ENCODE measurements at regions not wholly inside any gene's neighbourhood (a gene's known extent, or its start where the extent isn't known, plus 50 kb on each side); places are given as distances from the start of the nearest gene placed in this dataset.

- intact Hi-C loops (cut with micrococcal nuclease), result no loop called here
- CTCF ChIA-PET (ENCODE audit: partially characterized antibody), result no interaction called here
- POLR2A ChIA-PET (ENCODE audit: partially characterized antibody), result no interaction called here
- Mint-ChIP-seq H3K36me3 (no peaks in the 10 kb centered on the region), H3K27me3 (no peaks in the 10 kb centered on the region), H3K4me1 (no peaks in the 10 kb centered on the region), H3K27ac (no peak overlapping the region), H3K4me3 (no peak overlapping the region), H3K9me3 (peaks cover 0 to 4% (median 3%) of the 10 kb centered on the region in 8 donors)
- H3K9me3 ChIP-seq (ENCODE audit: control insufficient read depth in 1 of 2, low read length in 2 of 2), result no peaks in the 10 kb centered on the region
- no peaks in the 10 kb centered on the region for H3K36me3 ChIP-seq (ENCODE audit: insufficient read depth, low read length)
- H3K27ac ChIP-seq (ENCODE audit: low read depth, low read length), result no peak overlapping the region
- no peak overlapping the region for H3K4me3 ChIP-seq (ENCODE audit: low read length in 2 of 2)
- H3K4me1 ChIP-seq (ENCODE audit: insufficient read depth, low read length), result no peaks in the 10 kb centered on the region
- no peaks in the 10 kb centered on the region for H3K27me3 ChIP-seq (ENCODE audit: insufficient read depth, low read length)
- no peak for DNase-seq
Measured at GRCh38 chr4:176482972-176483371, 163.2 kb downstream of the SPCS3 start.

- H3K9me3 ChIP-seq (ENCODE audit: control insufficient read depth in 1 of 2, low read length in 2 of 2), result no peaks in the 10 kb centered on the region
- ChIA-PET POLR2A (ENCODE audit: partially characterized antibody) (no interaction called here), CTCF (ENCODE audit: partially characterized antibody) (no interaction called here)
- no peak for DNase-seq
- no peak overlapping the region for H3K4me3 ChIP-seq (ENCODE audit: low read length in 2 of 2)
- no peaks in the 10 kb centered on the region for H3K36me3 Mint-ChIP-seq
- H3K4me3 Mint-ChIP-seq, result no peak overlapping the region
- H3K27ac ChIP-seq (ENCODE audit: low read depth, low read length), result no peak overlapping the region
- H3K36me3 ChIP-seq (ENCODE audit: insufficient read depth, low read length), result no peaks in the 10 kb centered on the region
- H3K27me3 Mint-ChIP-seq, result peaks cover 0 to under 1% of the 10 kb centered on the region in 2 donors
- no peaks in the 10 kb centered on the region for H3K4me1 Mint-ChIP-seq
- no peak overlapping the region for H3K27ac Mint-ChIP-seq
- no peaks in the 10 kb centered on the region for H3K27me3 ChIP-seq (ENCODE audit: insufficient read depth, low read length)
- H3K4me1 ChIP-seq (ENCODE audit: insufficient read depth, low read length), result no peaks in the 10 kb centered on the region
- H3K9me3 Mint-ChIP-seq, result peaks cover 0 to 4% (median under 1%) of the 10 kb centered on the region in 8 donors
- intact Hi-C loops (cut with micrococcal nuclease), result no loop called here
Measured at GRCh38 chr4:176484301-176484984, 164.7 kb downstream of the SPCS3 start.

- CTCF ChIA-PET (ENCODE audit: partially characterized antibody), result no interaction called here
- intact Hi-C loops (cut with micrococcal nuclease), result no loop called here
- H3K27ac Mint-ChIP-seq, result no peak overlapping the region
- H3K9me3 ChIP-seq (ENCODE audit: control insufficient read depth in 1 of 2, low read length in 2 of 2), result no peaks in the 10 kb centered on the region
- DNase-seq, result no peak
- POLR2A ChIA-PET (ENCODE audit: partially characterized antibody), result no interaction called here
- no peaks in the 10 kb centered on the region for H3K4me1 ChIP-seq (ENCODE audit: insufficient read depth, low read length)
- no peak overlapping the region for H3K27ac ChIP-seq (ENCODE audit: low read depth, low read length)
- H3K9me3 Mint-ChIP-seq, result peaks cover 0 to 4% (median 0%) of the 10 kb centered on the region in 8 donors
- H3K4me3 Mint-ChIP-seq, result no peak overlapping the region
- H3K36me3 ChIP-seq (ENCODE audit: insufficient read depth, low read length), result no peaks in the 10 kb centered on the region
- H3K27me3 Mint-ChIP-seq, result peaks cover 0 to 1% of the 10 kb centered on the region in 2 donors
- no peaks in the 10 kb centered on the region for H3K36me3 Mint-ChIP-seq
- H3K4me3 ChIP-seq (ENCODE audit: low read length in 2 of 2), result no peak overlapping the region
- no peaks in the 10 kb centered on the region for H3K4me1 Mint-ChIP-seq
- no peaks in the 10 kb centered on the region for H3K27me3 ChIP-seq (ENCODE audit: insufficient read depth, low read length)
Measured at GRCh38 chr4:176489001-176489400, 169.2 kb downstream of the SPCS3 start.

GRCh38 chr4:176492646-176493302 lies 173.0 kb downstream of the SPCS3 start:
- no peaks in the 10 kb centered on the region for H3K27me3 ChIP-seq (ENCODE audit: insufficient read depth, low read length)
- no peaks in the 10 kb centered on the region for H3K9me3 ChIP-seq (ENCODE audit: control insufficient read depth in 1 of 2, low read length in 2 of 2)
- no peak overlapping the region for H3K27ac ChIP-seq (ENCODE audit: low read depth, low read length)
- Mint-ChIP-seq H3K4me1 (no peaks in the 10 kb centered on the region), H3K9me3 (peaks cover 0 to 11% (median 6%) of the 10 kb centered on the region in 8 donors), H3K36me3 (no peaks in the 10 kb centered on the region), H3K27me3 (peaks cover 0 to 1% of the 10 kb centered on the region in 2 donors), H3K4me3 (no peak overlapping the region), H3K27ac (no peak overlapping the region)
- DNase-seq, result no peak
- POLR2A ChIA-PET (ENCODE audit: partially characterized antibody), result no interaction called here
- H3K4me1 ChIP-seq (ENCODE audit: insufficient read depth, low read length), result no peaks in the 10 kb centered on the region
- H3K4me3 ChIP-seq (ENCODE audit: low read length in 2 of 2), result no peak overlapping the region
- CTCF ChIA-PET (ENCODE audit: partially characterized antibody), result no interaction called here
- no peaks in the 10 kb centered on the region for H3K36me3 ChIP-seq (ENCODE audit: insufficient read depth, low read length)
- intact Hi-C loops (cut with micrococcal nuclease), result no loop called here

- Histone ChIP-seq H3K27ac (ENCODE audit: low read depth, low read length) (no peak overlapping the region), H3K36me3 (ENCODE audit: insufficient read depth, low read length) (no peaks in the 10 kb centered on the region), H3K27me3 (ENCODE audit: insufficient read depth, low read length) (no peaks in the 10 kb centered on the region), H3K4me3 (ENCODE audit: low read length in 2 of 2) (no peak overlapping the region), H3K9me3 (ENCODE audit: control insufficient read depth in 1 of 2, low read length in 2 of 2) (no peaks in the 10 kb centered on the region), H3K4me1 (ENCODE audit: insufficient read depth, low read length) (no peaks in the 10 kb centered on the region)
- CTCF ChIA-PET (ENCODE audit: partially characterized antibody), result no interaction called here
- intact Hi-C loops (cut with micrococcal nuclease), result no loop called here
- DNase-seq, result no peak
- H3K36me3 Mint-ChIP-seq, result no peaks in the 10 kb centered on the region
- H3K9me3 Mint-ChIP-seq, result peaks cover 0 to 11% (median 6%) of the 10 kb centered on the region in 8 donors
- H3K27me3 Mint-ChIP-seq, result no peaks in the 10 kb centered on the region
- H3K4me3 Mint-ChIP-seq, result no peak overlapping the region
- POLR2A ChIA-PET (ENCODE audit: partially characterized antibody), result no interaction called here
- no peaks in the 10 kb centered on the region for H3K4me1 Mint-ChIP-seq
- no peak overlapping the region for H3K27ac Mint-ChIP-seq
Measured at GRCh38 chr4:176498617-176499256, 179.0 kb downstream of the SPCS3 start.

- H3K4me1 ChIP-seq (ENCODE audit: insufficient read depth, low read length), result no peaks in the 10 kb centered on the region
- Mint-ChIP-seq H3K4me1 (no peaks in the 10 kb centered on the region), H3K27ac (no peak overlapping the region), H3K4me3 (no peak overlapping the region), H3K9me3 (peaks cover 0 to 9% (median 6%) of the 10 kb centered on the region in 8 donors), H3K36me3 (no peaks in the 10 kb centered on the region), H3K27me3 (no peaks in the 10 kb centered on the region)
- no peak overlapping the region for H3K4me3 ChIP-seq (ENCODE audit: low read length in 2 of 2)
- no peaks in the 10 kb centered on the region for H3K36me3 ChIP-seq (ENCODE audit: insufficient read depth, low read length)
- POLR2A ChIA-PET (ENCODE audit: partially characterized antibody), result no interaction called here
- no peak overlapping the region for H3K27ac ChIP-seq (ENCODE audit: low read depth, low read length)
- no peak for DNase-seq
- CTCF ChIA-PET (ENCODE audit: partially characterized antibody), result no interaction called here
- intact Hi-C loops (cut with micrococcal nuclease), result no loop called here
- H3K9me3 ChIP-seq (ENCODE audit: control insufficient read depth in 1 of 2, low read length in 2 of 2), result no peaks in the 10 kb centered on the region
- H3K27me3 ChIP-seq (ENCODE audit: insufficient read depth, low read length), result no peaks in the 10 kb centered on the region
Measured at GRCh38 chr4:176499518-176499917, 179.8 kb downstream of the SPCS3 start.

GRCh38 chr4:176500894-176501293 lies 181.1 kb downstream of the SPCS3 start:
- Mint-ChIP-seq H3K4me3 (no peak overlapping the region), H3K27me3 (no peaks in the 10 kb centered on the region), H3K9me3 (peaks cover 0 to 4% (median 1%) of the 10 kb centered on the region in 8 donors), H3K4me1 (no peaks in the 10 kb centered on the region), H3K36me3 (no peaks in the 10 kb centered on the region), H3K27ac (no peak overlapping the region)
- Histone ChIP-seq H3K9me3 (ENCODE audit: control insufficient read depth in 1 of 2, low read length in 2 of 2) (no peaks in the 10 kb centered on the region), H3K27me3 (ENCODE audit: insufficient read depth, low read length) (no peaks in the 10 kb centered on the region), H3K4me3 (ENCODE audit: low read length in 2 of 2) (no peak overlapping the region), H3K27ac (ENCODE audit: low read depth, low read length) (no peak overlapping the region), H3K4me1 (ENCODE audit: insufficient read depth, low read length) (no peaks in the 10 kb centered on the region), H3K36me3 (ENCODE audit: insufficient read depth, low read length) (no peaks in the 10 kb centered on the region)
- CTCF ChIA-PET (ENCODE audit: partially characterized antibody), result no interaction called here
- no peak for DNase-seq
- intact Hi-C loops (cut with micrococcal nuclease), result no loop called here
- POLR2A ChIA-PET (ENCODE audit: partially characterized antibody), result no interaction called here
